NCI-H748 treated with DMSO at 0.1 percent for 48 hours (cell line): ENCODE measurements at regions not wholly inside any gene's neighbourhood (a gene's known extent, or its start where the extent isn't known, plus 50 kb on each side); places are given as distances from the start of the nearest gene placed in this dataset.

Experiments
- DNase-seq: peaks from one replicate; lab custom pipeline; 2025; lab: John Stamatoyannopoulos, UW

DNA sequence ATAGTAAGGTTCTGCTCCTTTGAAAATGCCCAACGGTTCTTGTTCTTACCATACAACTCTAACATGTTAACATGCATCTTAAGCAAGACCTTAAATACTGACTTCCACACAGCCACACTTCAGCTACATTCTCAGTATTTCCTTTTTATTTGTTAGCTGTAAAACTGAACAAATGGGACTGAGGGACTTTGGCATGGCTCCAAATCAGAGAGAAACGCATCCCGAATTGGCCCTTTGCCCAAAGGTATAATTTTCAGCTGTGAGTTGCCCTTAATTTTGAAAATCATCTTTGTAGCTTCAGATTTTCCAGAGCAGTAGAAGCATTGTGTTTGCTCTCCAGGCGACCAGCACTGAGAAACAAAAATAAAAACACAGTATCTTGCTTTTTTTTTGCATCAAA lies 56.4 kb downstream of the NEUROD6 start:
- DNase-seq: peak; percentile 87

DNA sequence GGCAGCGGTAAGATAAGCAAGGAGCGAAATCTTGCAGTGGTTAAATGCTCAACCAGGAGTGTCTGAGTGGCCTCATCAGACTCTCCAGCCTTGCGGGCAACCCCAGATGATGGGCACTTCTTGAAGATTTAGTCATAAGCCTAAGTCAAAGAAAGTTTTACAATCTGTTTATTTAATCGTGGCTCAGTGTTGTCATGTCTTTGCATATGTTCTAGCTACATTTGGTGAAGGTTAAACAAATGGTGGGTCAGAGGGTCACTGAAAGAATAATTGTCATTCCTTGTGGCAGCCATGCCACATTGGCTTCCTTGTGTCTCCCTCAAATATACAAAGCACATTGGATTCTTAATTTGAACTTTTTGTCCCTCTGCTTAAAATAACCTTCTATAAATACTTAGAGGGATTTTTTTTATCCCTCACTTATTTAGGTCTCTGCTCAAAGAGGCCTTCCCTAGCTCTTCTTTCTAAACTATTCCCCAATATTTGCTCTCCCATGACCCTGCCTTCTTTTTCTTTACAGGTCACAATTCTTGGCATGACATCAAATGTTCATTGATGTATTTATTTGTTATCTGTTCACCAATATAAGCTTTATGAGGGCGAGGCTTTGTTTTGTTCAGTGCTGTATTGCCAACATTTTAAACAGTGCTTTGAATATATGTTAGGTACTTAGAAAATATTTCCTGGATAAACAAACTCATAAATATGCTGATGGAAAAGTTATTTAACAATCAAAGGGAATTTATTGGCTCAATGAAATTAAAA lies 68.7 kb downstream of the NEUROD6 start:
- peak; percentile 22 for DNase-seq

DNA sequence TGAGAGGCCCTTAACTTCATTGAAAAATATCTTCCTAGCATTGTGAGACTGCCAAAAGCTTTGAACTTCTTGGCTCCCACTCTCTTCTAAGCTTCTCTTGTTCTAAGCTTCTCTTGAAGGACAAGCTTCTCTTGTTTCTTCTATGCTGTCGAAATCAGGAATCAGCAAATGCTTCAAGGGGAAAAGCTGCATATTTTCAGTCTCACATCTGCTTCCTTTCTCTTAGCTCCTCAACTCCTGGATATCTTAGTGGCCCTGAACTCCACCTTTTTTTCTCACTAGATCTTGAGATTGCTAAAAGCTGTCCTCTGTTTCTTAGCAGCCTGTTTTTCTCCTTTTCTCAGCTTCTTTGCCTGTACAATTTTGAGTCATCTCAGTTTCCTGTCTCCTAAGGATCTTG lies 73.0 kb downstream of the NEUROD6 start:
- no peak for DNase-seq

DNA sequence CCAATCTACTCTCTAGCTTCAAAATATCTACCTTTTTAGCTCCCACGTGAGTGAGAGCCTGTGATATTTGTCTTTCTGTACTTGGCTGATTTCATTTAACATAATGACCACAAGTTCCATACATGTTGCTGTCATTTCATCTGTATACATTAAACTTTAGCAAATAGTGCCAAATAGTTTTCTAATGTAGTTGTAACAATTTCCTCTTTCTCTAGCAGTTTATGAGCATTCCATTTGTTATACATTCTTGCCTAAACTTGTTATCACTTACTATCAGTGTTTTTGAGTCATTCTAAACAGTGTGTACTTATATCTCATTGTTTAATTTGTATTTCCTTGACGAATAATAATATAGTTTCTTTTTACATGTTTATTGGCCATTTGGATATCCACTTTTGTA lies 77.2 kb downstream of the NEUROD6 start:
- DNase-seq: no peak

DNA sequence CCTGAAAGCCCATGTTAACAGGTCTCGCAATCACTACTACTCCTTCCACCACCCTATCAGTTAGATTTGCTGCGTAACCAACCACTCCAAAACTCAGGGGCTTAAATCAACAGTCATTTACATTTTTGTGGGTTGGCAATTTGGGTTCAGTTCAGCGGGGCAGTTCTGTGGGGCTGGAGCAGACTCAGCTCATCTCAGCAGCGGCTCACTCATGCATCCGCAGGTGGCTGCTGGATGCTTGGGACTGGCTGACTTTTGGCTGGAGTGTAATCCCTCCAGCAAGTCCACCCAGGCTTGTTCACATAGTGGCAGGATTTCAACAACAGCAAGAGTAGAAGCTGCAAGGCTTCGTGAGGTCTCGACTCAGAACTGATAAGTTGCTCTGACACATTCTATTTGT lies 79.2 kb downstream of the NEUROD6 start:
- no peak for DNase-seq

DNA sequence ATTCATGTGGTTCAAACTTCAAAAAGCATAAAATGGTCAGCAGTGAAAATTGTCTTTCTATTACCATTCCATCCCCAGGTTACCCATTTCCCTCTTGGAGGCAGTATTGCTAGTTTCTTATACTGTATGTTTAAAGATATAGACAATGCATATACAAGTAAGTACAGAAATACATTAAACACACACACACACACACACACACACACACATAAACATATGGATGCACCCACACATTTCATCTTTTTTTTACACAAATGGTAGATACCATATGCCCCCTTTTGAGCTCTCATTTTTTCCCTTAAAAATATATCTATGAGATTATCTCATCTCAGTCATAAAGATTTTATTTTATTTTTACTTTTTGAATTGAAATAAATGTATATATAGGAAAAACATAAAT lies 79.7 kb downstream of the NEUROD6 start:
- DNase-seq: no peak

DNA sequence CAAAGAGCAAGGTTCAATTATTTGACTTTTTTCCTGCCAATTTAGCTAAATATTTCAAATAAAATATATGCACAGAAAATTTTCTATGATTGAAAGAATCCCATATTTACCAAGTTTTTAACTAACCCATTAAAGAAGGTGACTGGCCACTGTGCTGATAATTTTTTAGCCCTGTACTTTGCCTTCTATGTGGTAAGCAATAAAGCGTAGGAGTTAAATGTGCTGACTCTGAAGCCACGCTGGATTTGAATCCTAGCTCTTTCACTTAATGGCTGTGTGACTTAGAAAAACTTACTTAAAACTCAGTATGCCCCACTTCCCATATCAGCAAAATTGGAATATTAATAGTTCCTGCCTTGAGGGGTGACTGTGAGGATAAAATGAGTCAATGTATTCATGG lies 82.1 kb downstream of the NEUROD6 start:
- no peak for DNase-seq

DNA sequence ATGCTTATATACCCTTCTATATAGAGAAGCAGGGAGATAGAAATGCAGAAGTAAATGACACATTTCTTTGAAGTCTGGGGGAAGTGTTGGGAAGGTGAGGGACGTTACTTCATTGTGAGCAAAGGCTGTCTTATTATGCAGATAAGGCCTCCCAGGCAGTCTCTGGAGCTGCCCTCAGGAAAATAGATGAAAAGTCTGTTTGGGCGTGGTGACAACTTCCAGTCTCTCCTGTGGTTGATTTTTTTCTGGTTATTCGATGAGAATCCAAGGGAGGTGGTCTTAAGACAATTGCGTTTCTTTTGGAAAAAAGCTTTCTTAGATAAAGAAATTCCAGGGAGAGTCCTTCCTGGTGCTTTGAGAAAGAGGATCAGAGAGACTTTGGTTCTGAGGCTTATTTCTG lies 84.0 kb downstream of the NEUROD6 start:
- no peak for DNase-seq

DNA sequence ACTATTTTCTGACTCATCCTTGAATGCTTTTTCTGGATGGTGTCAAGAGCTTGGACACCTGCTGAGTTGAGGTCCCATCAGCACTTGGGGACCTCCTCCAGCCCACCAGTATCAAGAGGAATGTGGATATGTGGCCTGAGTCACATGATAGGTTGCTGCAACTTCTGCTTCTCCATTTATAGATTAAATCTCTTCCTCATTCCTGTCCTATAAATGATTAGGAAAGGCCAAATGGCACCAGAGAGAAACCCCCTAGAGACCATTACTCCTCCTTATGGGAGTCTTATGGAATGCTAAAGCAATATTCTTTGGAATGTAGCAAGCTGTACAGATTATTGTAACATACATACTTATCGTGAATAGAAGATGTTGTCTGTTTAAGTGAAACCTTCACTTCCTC lies 85.6 kb downstream of the NEUROD6 start:
- DNase-seq: no peak

DNA sequence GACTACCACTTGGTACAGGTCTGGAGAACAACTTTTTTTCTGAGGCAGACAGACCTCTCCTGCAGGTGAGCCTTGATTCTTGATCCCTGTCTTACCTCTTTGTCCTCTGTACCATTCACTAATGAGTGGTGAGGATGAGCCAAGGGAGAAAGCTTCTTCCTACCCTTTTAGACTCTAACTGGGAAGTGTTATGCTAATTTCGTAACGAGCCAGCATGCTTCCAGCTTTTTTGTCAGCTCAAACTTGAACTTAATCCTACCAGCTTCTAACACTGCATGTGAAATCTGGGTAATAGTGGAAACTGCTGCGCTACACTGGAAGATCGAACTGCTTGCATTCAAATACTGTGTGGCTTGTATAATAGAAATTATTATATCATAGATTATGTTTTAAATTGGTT lies 87.0 kb downstream of the NEUROD6 start:
- DNase-seq: no peak

DNA sequence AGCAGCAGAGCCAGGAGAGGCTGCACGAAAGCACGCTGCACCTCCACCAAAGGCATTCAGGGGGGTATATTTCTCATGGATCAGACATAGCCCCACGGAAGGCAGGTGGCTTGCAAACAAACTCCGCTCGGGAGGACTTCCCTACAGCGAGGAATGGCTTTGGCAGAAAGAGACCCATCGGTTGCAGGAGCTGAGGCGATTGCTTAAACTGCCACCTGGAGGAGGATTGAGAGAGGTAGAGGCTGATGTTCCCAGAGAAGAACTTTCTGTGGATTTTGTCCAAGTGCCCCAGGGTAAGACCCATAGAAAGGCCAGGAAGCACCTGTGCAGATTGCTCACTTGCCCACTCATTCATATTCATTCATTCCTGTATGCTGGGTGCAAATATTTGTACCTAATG lies 89.1 kb downstream of the NEUROD6 start:
- no peak for DNase-seq

DNA sequence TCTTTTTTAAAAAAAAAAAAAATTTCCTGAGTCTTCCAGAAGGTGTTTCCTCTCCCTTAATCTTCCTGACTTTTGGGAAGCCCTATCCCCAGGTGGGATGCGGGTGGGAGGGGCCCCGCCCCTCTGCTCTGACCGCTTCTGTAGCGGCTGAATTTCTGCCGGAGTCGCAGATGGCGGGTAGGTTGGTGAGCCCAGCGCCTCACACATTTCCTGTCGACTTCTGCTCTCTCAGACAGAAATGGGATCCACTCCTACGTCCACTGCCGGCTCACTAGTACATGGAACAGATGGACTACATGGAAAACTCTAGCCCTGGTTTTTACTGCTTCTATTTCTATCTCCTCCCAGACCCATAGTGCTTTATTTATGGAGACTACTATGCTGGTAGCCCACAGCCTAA lies 90.9 kb downstream of the NEUROD6 start:
- DNase-seq: no peak

DNA sequence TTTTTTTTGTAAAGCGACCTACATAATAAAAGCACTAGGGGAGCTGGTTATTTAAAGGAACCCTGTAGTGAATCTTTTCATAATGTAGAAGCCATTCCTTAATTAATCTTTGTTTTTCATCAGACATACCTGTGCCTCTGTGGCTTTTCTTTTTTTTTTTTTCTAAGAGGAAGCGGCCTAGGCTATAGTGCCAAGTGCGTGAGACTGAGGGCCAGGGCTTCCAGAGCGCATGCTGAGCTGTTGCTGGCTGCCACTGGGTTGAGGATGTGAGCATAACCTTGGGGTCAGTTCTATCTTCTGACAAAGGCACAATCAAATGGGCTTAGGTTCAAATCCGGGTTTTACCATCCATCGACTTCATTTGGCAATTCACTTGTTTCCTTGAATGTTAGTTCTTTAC lies 103.7 kb downstream of the NEUROD6 start:
- DNase-seq: no peak

DNA sequence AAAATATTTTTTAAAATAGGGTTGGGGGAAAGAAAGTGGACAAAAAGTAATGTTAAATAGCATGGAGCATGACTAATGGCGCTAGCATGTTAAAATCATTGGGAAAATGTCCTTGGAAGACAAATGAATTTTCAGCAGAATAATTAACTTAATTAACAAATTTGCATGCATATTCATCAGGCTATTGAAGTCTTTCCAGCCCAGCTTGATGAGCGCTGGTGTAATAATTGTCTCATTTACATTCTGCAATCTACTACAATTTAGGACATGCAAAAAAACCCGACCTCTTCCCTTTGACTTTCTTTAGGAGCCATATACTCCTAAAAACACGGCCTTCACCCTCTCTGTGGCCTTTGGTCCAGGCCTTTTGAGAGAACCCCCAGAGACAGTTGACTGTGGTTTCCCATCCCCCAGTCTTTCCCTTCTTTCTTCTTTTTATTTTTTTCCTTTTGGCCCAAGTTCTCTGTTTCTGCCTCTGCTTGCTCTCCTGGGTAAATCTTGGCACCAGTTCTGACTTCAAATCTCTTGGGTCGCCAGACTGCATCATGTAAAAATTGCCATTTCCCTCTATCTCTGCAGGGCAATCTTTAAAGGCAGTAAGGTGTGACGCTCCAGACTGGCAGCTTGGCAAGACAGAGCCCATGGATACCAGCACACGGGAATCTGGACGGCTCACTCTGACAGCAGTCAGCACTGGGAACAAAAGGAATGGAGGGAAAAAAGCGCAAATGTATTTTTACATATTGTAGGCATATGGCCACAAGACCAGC lies 105.5 kb downstream of the NEUROD6 start:
- DNase-seq: no peak

DNA sequence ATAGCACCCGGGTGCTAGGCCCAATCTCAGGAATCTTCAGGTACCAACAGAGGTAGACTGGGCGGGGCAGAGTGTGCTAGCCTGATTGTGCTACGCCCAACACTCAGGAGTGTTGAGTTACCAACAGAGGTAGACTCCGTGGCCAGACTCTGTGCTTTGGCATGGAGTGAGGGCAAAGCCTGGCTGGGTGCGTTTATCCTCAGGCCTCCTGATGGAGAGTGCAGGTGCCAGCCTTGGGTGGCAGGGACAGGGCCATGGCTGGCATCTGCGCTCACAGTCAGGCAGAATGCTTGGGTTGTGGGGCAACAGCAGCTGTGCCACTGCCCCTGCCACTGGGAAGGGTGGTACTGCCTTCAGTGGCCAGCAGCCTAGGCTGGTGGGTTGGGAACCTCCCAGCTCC lies 111.6 kb downstream of the NEUROD6 start:
- no peak for DNase-seq

DNA sequence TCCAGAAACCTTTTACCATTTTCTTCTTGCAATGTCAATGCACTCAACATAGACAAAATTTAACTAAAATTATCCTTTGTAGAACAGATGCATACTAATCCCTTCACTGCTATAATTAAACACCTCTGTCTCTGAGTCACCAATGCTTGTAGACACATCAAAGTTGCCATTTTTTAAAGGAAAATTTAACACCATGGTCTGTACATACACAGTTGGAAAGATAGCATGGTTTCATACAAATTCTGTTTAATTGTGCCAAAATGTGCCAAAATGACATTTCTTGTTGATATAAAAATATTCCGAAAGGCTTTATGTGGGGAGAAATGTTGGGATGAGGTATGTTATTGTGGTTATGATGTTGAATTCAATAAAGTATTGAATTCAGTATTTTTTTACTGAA lies 125.8 kb downstream of the NEUROD6 start:
- DNase-seq: no peak

DNA sequence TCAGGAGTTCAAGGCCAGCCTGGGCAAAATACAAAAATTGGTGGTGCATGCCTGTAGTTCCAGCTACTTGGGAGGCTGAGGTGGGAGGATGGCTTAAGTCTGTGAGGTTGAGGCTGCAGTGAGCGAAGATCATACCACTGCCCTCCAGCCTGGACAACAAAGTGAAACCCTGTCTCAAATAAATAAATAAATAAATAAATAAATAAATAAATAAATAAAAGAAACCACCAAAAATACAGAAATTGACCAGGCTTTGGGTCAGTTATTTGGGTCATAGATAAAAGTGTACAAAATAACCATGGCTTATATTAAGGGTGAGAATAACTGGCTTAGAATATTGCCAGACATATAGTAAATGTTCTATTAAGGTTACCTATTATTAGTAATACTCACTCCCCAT lies 129.2 kb downstream of the NEUROD6 start:
- no peak for DNase-seq

DNA sequence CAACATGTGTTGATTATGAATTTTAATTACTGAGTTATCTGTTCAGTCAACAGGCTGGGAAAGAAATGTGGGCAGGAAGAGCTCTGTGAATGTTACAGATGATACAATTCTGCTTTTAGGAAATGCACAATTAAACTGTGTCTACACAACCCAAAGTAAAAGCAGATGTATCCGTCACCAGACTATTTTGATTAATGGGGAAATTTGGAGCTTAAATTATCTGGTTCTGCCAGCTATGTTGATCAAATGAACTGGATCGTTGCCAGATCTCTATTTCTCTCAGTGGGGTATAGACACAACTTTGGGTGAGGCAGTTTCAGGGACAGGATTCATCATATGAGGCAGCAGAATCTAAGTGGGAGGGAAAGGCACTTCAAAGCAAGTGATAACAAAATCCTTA lies 136.5 kb downstream of the NEUROD6 start:
- DNase-seq: no peak

DNA sequence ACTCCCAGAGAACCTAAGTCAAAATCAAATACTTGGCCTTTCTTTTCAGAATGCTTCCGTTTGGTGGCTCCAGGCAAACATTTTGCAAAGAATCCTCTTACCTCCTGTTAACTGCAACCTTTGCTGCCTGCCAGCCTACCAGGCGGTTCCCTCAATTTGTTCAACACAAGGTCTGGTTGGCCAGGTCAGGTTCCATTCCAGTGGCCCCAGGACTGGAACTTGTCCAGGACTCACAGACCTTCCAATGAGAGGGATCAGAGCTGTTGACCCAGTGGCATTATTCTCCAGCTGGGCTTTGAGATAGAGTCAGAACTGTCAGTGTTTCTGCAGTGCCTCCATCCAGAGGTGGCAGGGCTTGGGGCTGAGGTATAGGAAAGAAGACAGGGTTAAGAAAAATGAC lies 137.0 kb downstream of the NEUROD6 start:
- no peak for DNase-seq

DNA sequence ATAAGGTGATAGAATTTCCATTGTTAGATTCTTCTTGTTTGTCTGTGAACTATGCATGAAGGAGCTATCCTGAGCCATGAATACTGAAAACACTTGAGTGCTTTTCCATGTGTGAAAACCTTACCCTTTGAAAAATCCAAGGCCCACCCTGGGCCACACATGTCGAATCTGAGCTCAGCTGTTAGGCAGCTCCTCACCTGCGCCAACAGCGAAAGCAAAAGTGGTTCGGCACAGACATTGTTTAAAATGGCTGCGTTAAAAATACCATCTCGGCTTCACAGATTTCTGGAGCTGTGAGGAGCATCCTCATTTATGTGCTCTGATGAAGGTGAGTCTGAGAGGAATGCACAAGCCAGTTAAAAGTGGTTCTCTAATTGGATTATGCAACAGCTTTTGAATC lies 137.7 kb downstream of the NEUROD6 start:
- no peak for DNase-seq

DNA sequence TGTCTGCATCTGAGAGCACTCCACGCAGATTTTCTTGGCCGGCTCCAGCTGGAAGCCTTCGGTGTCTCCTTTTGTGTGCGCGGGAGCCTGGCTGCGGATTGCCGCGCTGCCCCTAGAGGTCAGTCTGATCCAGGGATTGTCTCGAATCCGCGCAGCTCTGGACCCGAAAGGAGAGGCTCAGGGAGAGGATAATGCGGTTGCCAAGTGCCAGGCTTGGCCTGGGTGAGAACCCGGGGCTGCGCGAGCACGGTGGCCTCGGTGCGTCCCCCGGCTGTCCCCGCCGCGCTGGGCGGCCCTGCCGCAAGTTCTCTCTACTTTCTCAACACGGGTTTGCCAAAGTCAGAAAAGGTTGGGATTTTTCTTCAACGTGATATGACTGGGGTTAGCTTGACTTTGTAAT lies 140.9 kb downstream of the ADCYAP1R1 start:
- peak; percentile 69 for DNase-seq

DNA sequence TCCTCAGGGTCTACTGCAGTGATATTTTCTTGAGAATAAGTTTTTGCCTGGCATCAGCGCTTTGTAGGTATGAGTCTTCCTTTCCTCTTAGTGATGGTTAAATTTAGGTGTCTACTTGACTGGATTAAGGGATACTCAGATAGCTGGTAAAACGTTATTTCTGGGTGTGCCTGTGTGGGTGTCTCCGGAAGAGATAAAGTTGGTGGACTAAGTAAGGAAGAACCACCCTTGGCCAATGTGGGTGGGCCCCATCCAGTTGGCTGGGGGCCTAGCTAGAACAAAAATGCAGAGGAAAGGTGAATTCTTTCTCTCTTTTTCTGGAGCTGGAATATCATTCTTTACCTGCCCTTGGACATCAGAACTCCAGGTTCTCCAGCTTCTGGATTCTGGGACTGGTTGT lies 138.8 kb downstream of the ADCYAP1R1 start:
- no peak for DNase-seq

DNA sequence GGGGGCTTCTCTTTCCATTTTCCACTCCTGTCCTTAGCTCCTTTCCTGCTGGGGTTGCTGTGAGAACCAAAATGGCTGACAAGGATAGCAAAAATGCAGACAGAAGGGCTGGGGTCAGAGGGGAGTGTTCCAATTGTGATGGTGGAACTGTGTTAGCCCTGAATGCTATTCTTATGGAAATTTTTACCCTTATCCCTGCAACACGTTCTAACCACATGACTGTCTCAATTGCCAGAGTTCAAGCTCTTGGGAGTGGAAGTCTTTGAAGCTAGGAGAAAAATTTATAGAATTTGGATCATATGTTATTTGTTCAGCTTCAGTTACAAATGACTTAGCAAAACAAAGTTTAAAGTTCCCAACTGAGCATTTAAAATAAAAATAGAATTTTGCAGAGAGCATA lies 134.1 kb downstream of the ADCYAP1R1 start:
- no peak for DNase-seq

DNA sequence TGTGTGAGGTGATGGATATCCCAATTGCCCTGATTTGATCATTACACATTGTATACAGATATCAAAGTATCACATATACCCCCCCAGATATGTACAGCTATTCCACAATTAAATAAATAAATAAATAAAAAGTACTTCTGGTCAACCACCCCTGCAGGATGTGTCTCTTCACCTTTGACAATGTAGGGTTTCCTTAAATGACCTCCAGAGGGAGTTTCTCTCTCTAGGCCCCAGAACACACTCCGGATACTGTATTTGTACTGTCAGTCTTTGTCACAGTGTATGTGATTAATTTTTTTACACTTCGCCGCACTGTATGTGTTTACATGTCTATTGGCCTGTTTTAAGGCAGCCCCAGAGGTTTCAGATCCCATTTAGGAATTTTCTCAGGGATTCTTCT lies 123.6 kb downstream of the ADCYAP1R1 start:
- DNase-seq: no peak
